Sigmoid colon (tissue), 4 donors: ENCODE measurements at regions not wholly inside any gene's neighbourhood (a gene's known extent, or its start where the extent isn't known, plus 50 kb on each side); places are given as distances from the start of the nearest gene placed in this dataset.

ENCODE experiments used
- POLR2A ChIP-seq, 2 donors: fragments of 450-650 bp; IDR thresholded peaks; one replicate each; pipeline ENCODE4 v1.6.1; 2016; ENCODE audit warnings: antibody characterized with exemption in 2 of 2, mild to moderate bottlenecking in 2 of 2, moderate library complexity in 2 of 2
- POLR2AphosphoS5 ChIP-seq, 4 donors: sonication (generic); formaldehyde crosslinking; IDR thresholded peaks; one replicate each; pipeline ENCODE4 v1.6.1; 2017; ENCODE audit warnings: antibody characterized with exemption in 4 of 4

DNA sequence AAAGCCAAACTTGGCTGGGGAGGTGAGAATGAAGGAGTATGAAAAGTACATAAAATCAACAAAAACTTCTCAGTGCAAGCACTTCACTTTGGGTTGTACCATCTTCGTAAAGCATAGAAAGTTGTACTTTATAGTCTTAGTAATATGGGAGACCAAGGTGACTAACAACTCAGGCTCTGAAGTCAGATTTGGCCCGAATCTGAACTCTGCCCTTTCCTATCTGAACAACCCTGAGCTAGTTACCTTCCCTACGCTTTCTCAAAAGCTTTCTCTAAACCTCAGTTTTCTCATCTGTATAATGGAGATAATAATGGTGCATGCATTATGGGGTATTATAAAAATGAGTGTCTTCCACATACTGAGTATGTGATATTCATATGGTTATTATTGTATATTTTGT lies 285.4 kb upstream of the UMPS start:
- TF ChIP-seq POLR2A (IDR thresholded peaks at IDR 0.05) (no peak), POLR2AphosphoS5 (IDR thresholded peaks at IDR 0.05) (no peak)
